Breast epithelium (tissue), 4 donors: ENCODE measurements at regions not wholly inside any gene's neighbourhood (a gene's known extent, or its start where the extent isn't known, plus 50 kb on each side); places are given as distances from the start of the nearest gene placed in this dataset.

Experiments
- DNase-seq, 2 donors: peaks; one replicate each; pipeline ENCODE4 v3.0.0-alpha.2; 2019; ENCODE audit warnings: low spot score in 2 of 2
- H3K27ac ChIP-seq, 2 donors: fragments of 200-600 bp; sonication (generic) in 1 of 2; one replicate each; pipeline ENCODE4 v1.5.1; 2016 to 2019; ENCODE audit warnings: mild to moderate bottlenecking in 1 of 2
- H3K27me3 ChIP-seq, 2 donors: fragments of 200-600 bp; sonication (generic) in 1 of 2; one replicate each; pipeline versions ENCODE4 v1.5.1 to v1.6.0; 2017 to 2019; ENCODE audit warnings: control low read depth in 1 of 2, mild to moderate bottlenecking in 1 of 2
- H3K36me3 ChIP-seq: fragments of 200-600 bp; one replicate; pipeline ENCODE4 v1.5.1; 2019
- H3K4me1 ChIP-seq, 2 donors: fragments of 200-600 bp; sonication (generic); one replicate each; pipeline ENCODE4 v1.5.1; 2016 to 2019; ENCODE audit warnings: control low read depth in 1 of 2
- H3K4me3 ChIP-seq, 3 donors: fragments of 200-600 bp; sonication (generic); 1 replicate in 2 of 3; 2 replicates in 1 of 3; pipeline ENCODE4 v1.5.1; 2016 to 2019; ENCODE audit warnings: mild to moderate bottlenecking in 3 of 3, moderate library complexity in 2 of 3
- H3K9me3 ChIP-seq, 2 donors: fragments of 200-600 bp; sonication (generic) in 1 of 2; one replicate each; pipeline ENCODE4 v1.5.1; 2016 to 2019; ENCODE audit warnings: control low read depth in 1 of 2
- POLR2A ChIP-seq: fragments of 450-650 bp; IDR thresholded peaks from one replicate; pipeline ENCODE4 v1.6.1; 2016; ENCODE audit warnings: antibody characterized with exemption, mild to moderate bottlenecking, moderate library complexity
- POLR2AphosphoS5 ChIP-seq, 3 donors: sonication (generic); formaldehyde crosslinking; IDR thresholded peaks; one replicate each; pipeline ENCODE4 v1.6.1; 2017; ENCODE audit warnings: antibody characterized with exemption in 3 of 3
- intact Hi-C: fragments of 100-400 bp; cut with DNase I; formaldehyde crosslinking; loops from one replicate; pipeline ENCODE4 v1.15.1; 2023; ENCODE audit warnings: low total_unique reads
- TF ChIP-seq, protein P1 (sequence below), 3 donors: fragments of 450-650 bp; IDR thresholded peaks; one replicate each; pipeline ENCODE4 v1.5.1; 2016 to 2017; ENCODE audit warnings: antibody characterized with exemption in 3 of 3, mild to moderate bottlenecking in 3 of 3, moderate library complexity in 3 of 3

DNA sequence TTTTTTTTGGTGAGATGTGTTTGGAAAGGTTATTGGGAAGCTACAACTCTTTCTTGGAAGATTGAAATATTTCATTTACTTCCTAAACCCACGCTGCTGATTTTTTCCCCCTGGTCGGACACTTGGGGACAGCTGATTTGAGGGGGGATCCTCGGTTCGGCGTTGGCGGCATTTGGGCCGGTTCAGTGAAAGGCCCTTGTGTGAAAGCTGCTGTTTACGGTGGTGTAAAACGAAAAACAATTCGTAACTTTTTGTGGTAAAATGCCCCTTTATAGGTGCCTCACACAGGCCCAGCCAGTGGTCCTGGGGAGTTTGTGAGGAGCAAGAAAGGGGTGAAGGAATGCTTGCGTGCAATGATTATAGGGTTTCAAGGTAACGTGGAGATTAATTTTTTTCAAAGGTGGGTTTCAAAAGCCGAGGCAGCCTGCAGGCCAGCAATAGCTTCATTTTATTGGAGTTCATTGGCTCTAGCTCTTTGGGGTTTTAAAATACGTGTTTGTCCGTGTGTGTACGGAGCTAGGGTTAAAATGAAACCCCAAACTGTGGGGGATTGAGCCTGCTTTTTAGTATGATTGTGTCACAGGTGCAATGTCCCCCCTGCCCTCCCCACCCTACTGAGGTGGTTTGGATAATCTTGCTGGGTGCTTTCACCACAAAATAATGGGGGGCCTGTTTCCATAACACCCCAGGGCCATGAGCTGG is 77.2 kb upstream of the PPARA start:
- DNase-seq, result peak in 1 of 2 donors; percentile 36
- H3K9me3 ChIP-seq, result no peaks in the 10 kb centered on the region
- TF ChIP-seq POLR2AphosphoS5 (IDR thresholded peaks at IDR 0.05) (no peak), POLR2A (no peak)
- TF ChIP-seq, protein P1, sequence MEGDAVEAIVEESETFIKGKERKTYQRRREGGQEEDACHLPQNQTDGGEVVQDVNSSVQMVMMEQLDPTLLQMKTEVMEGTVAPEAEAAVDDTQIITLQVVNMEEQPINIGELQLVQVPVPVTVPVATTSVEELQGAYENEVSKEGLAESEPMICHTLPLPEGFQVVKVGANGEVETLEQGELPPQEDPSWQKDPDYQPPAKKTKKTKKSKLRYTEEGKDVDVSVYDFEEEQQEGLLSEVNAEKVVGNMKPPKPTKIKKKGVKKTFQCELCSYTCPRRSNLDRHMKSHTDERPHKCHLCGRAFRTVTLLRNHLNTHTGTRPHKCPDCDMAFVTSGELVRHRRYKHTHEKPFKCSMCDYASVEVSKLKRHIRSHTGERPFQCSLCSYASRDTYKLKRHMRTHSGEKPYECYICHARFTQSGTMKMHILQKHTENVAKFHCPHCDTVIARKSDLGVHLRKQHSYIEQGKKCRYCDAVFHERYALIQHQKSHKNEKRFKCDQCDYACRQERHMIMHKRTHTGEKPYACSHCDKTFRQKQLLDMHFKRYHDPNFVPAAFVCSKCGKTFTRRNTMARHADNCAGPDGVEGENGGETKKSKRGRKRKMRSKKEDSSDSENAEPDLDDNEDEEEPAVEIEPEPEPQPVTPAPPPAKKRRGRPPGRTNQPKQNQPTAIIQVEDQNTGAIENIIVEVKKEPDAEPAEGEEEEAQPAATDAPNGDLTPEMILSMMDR (IDR thresholded peaks at IDR 0.05), result peak in 1 of 3 donors; percentile 8
- H3K36me3 ChIP-seq, result no peaks in the 10 kb centered on the region
- H3K4me3 ChIP-seq, result peak overlapping the region; percentile 85 to 98 (median 97)
- no peaks in the 10 kb centered on the region for H3K4me1 ChIP-seq
- peak overlapping the region; percentile 99 to 100 for H3K27ac ChIP-seq
- H3K27me3 ChIP-seq, result no peaks in the 10 kb centered on the region
- intact Hi-C loops, result no loop called here

DNA sequence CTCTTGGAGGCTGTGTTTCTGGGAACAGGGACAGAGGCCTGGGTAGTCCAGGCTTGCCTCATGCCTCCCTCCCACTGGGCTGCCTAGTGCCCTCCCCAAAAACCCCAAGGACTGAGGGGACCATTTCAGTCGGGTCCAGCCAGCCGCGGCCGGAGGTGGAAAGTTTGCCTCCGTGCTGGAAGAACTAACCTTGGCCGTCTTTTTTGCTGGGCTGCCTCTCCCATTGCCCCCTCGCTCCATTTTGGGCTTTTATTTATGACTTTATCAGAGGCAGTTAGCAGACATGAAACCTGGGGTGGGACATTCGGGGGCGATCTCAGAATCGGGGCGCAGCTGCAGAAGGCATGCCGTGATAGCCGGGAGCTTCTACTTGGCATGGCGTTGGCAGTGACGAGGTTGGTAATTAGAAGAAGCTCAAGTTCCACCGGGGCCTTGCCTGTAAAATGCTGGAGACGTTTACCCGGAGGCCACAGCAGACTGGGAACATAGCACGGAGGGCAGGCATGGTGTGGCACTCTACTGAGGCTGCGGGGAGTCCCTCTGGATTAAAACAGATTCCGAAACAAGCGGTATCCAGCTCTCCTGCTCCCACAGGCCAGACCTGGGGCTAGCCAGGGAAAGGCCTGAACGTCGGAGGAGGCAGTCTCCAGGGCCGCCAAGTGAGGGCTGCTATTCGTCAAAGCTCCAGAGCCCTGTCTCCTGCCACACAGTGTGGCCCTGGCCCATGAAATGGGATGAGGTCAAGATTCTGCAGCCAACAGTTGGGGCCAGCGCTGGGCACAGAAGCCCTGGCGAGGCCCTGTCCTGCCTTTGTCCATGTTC is 76.4 kb upstream of the PPARA start:
- peak in 1 of 2 donors; percentile 59 for DNase-seq
- H3K4me3 ChIP-seq, result peak overlapping the region; percentile 85 to 98 (median 97)
- intact Hi-C loops, result no loop called here

DNA sequence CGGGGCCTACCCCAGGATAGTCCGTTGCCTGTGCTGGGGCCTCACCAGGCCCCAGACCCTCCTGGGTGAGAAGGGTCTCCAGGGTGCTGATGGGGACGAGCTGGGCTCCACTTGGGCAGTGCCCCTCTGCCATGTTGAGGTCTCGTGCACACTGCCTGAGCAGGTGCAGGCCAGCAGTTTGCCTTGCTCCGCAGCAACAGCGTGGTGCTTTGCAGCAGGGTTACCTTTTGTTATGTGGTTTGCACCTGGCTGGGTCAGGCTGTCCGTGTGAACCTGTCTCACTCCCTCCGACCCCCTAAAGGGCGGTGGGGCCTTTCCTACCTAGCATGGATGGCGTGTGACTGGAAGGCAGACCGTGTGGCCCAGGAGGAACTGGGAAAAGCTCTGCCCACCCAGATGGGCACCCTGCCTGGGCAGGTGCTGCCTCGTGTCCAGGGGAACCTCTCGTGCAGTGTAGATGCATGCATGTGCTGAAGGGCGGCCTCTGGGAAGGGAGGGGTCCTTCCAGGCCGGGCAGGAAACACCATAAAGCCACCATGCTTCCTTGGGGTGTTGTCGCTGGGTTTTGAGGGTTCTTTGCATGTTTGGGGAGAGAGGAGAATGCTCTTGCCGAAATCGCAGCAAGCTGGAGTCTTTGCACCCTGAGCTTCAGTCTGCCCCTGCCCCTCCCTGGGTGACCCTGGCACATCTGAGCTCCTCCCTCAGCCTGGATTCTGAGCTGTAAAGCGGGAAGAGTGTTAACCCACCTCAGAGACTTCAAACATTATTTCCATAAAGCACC is 75.4 kb upstream of the PPARA start:
- peak in 1 of 2 donors; percentile 52 for DNase-seq
- intact Hi-C loops, result no loop called here
- H3K4me1 ChIP-seq, result peaks cover 0 to 9% of the 10 kb centered on the region in 2 donors

More for the DNA sequence above, 76.4 kb upstream of the PPARA start:
- H3K4me1 ChIP-seq, result peaks cover 0 to under 1% of the 10 kb centered on the region in 2 donors
- H3K9me3 ChIP-seq, result no peaks in the 10 kb centered on the region
- TF ChIP-seq POLR2AphosphoS5 (IDR thresholded peaks at IDR 0.05), result peak in 1 of 3 donors; percentile 8
- no peak for TF ChIP-seq POLR2A
- H3K27me3 ChIP-seq, result no peaks in the 10 kb centered on the region
- H3K36me3 ChIP-seq, result no peaks in the 10 kb centered on the region
- peak overlapping the region; percentile 99 to 100 for H3K27ac ChIP-seq

DNA sequence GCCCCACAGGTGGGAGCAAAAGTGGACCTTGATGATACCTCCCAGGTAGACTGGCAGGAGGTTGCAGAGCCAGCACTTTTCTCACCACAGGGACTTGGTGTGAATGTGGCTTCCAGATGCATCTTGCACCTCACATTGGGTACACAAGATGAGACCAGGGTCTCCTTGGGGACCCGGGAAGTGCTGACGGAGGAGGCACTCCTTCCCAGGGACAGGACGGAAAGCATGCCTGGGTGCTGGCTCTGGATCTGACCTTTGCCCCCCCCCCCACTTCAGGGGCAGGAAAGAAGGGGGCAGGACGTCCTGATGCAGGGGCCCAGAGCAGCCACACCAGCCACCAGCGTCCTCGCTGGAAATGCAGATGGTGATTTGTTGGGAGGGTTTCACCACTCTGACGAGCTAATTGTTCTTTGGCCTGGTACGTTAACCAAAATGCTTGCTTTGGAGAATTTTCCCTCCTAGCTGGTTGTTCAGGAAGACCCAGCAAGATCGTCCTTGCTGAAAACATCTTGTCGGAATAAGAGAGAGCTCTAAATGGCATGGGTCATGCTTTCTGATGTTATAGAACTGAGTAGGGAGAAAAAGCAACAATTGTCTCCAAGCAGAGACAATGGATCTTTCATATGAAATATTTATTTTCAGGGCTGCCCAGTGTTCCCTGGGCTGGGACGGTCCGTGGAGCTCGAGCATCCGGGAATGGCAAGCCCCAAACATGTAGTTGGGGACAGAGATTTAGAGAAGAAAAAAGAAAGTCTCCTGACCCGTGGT is 74.4 kb upstream of the PPARA start:
- Histone ChIP-seq H3K9me3 (no peaks in the 10 kb centered on the region), H3K27ac (peak overlapping the region; percentile 99 to 100), H3K36me3 (no peaks in the 10 kb centered on the region), H3K4me1 (peaks cover 0 to 9% of the 10 kb centered on the region in 2 donors), H3K27me3 (no peaks in the 10 kb centered on the region), H3K4me3 (peak overlapping the region; percentile 85 to 98 (median 97))
- TF ChIP-seq POLR2A (no peak), POLR2AphosphoS5 (IDR thresholded peaks at IDR 0.05) (peak in 1 of 3 donors; percentile 12)
- intact Hi-C loops, result no loop called here
- peak in 1 of 2 donors; percentile 52 for DNase-seq

More for the DNA sequence above, 75.4 kb upstream of the PPARA start:
- TF ChIP-seq POLR2AphosphoS5 (IDR thresholded peaks at IDR 0.05), result peak in 2 of 3 donors; percentile 7 to 40
- TF ChIP-seq, protein P1 (IDR thresholded peaks at IDR 0.05), result no peak
- H3K4me3 ChIP-seq, result peak overlapping the region; percentile 85 to 98 (median 97)
- H3K27me3 ChIP-seq, result no peaks in the 10 kb centered on the region
- no peaks in the 10 kb centered on the region for H3K9me3 ChIP-seq
- peak overlapping the region; percentile 99 to 100 for H3K27ac ChIP-seq
- H3K36me3 ChIP-seq, result no peaks in the 10 kb centered on the region

DNA sequence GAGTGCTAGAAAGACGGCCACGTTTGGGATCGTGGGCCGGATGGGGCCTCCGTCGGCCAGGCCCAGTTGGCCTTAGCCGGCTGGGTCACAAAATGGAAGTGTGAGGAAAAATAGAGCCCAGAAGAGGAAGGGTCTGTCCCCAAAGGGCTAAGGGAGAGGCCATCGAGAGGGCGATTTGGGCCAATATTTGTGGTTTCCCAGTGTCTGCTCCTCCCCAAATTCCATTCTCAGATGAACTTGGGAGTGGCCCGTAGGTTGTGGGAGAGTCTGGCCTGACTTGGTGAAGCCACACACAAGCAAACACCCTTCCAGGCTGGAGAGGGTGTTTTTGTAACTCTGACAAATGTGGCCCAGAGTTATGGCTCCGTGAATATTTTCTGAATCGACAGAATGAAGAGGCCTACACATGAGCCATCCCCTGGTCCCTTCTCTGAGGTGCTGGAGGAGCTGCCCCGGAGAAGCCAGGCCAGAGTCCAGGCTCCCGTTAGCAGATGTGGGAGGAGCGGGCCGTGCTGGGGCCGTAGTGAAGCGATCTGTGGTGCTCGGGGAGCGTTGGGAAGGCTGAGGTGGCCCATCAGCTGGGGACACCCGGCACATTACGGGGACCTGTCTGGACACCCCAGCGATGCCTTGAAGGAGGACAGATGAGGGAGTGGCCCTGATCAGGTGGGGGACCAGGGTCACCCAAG is 73.5 kb upstream of the PPARA start:
- peaks cover 0 to 9% of the 10 kb centered on the region in 2 donors for H3K4me1 ChIP-seq
- peak overlapping the region; percentile 85 to 98 (median 97) for H3K4me3 ChIP-seq
- H3K27ac ChIP-seq, result peak overlapping the region; percentile 99 to 100
- no peaks in the 10 kb centered on the region for H3K9me3 ChIP-seq
- TF ChIP-seq POLR2A, result no peak
- peak; percentile 28 to 62 (median 39) for TF ChIP-seq POLR2AphosphoS5 (IDR thresholded peaks at IDR 0.05)
- TF ChIP-seq, protein P1 (IDR thresholded peaks at IDR 0.05), result no peak
- intact Hi-C loops, result no loop called here
- no peaks in the 10 kb centered on the region for H3K27me3 ChIP-seq
- peak; percentile 66 to 73 for DNase-seq
- no peaks in the 10 kb centered on the region for H3K36me3 ChIP-seq
